H1 (cell line): ENCODE measurements at regions not wholly inside any gene's neighbourhood (a gene's known extent, or its start where the extent isn't known, plus 50 kb on each side); places are given as distances from the start of the nearest gene placed in this dataset.

ENCODE experiments used
- FOSL1 ChIP-seq: IDR thresholded peaks from 2 replicates; pipeline ENCODE4 v1.6.1; 2011; ENCODE audit warnings: mild to moderate bottlenecking, low read depth, low read length, moderate library complexity; ENCODE audit not compliant: insufficient read depth

DNA sequence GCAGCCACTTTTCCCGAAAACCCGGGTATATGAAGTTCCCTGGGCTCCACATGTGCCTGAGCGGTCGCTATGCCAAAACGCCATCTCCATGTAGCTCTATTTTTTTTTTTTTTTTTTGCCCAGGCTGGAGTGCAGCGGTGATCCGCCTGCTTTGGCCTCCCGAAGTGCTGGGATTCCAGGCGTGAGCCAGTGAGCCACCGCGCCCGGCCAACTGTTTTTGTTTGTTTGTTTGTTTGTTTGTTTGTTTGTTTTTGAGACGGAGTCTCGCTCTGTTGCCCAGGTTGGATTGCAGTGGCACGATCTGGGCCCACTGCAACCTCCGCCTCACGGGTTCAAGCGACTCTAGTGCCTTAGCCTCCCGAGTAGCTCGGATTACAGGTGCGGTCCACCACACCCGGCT, 237.5 kb upstream of the IRAK1BP1 start (continued):
- TF ChIP-seq FOSL1 = no peak
